ENCODE measurements at regions not wholly inside any gene's neighbourhood (a gene's known extent, or its start where the extent isn't known, plus 50 kb on each side); places are given as distances from the start of the nearest gene placed in this dataset.

GRCh38 chr3:106168962-106169750 is 300.3 kb upstream of the CBLB start:
- in situ Hi-C loops (cut with HindIII; ENCODE audit: low pct_ligation_motif_present, low sequenced_read_pairs) = no loop called here
- H3K4me3 ChIP-seq (ENCODE audit: low read depth, low read length) = no peak overlapping the region
- H3K27ac ChIP-seq = no peak overlapping the region
- no peak for TF ChIP-seq CTCF (IDR thresholded peaks at IDR 0.05; ENCODE audit: low read depth, low read length, missing control alignments)
- H3K27me3 ChIP-seq (replicated peaks) = no peaks in the 10 kb centered on the region
- DNase-seq = no peak
- no peaks in the 10 kb centered on the region for H3K36me3 ChIP-seq (replicated peaks)

- in situ Hi-C loops (cut with HindIII; ENCODE audit: low pct_ligation_motif_present, low sequenced_read_pairs) = no loop called here
- no peak overlapping the region for H3K27ac ChIP-seq
- no peaks in the 10 kb centered on the region for H3K36me3 ChIP-seq (replicated peaks)
- DNase-seq = no peak
- no peak for TF ChIP-seq CTCF (IDR thresholded peaks at IDR 0.05; ENCODE audit: low read depth, low read length, missing control alignments)
- no peak overlapping the region for H3K4me3 ChIP-seq (ENCODE audit: low read depth, low read length)
- H3K27me3 ChIP-seq (replicated peaks) = no peaks in the 10 kb centered on the region
Observed at GRCh38 chr3:106170636-106171035, 301.8 kb upstream of the CBLB start.

GRCh38 chr3:106172101-106172500 is 303.3 kb upstream of the CBLB start:
- in situ Hi-C loops (cut with HindIII; ENCODE audit: low pct_ligation_motif_present, low sequenced_read_pairs) = no loop called here
- H3K27ac ChIP-seq = no peak overlapping the region
- no peaks in the 10 kb centered on the region for H3K27me3 ChIP-seq (replicated peaks)
- H3K4me3 ChIP-seq (ENCODE audit: low read depth, low read length) = no peak overlapping the region
- no peak for DNase-seq
- H3K36me3 ChIP-seq (replicated peaks) = no peaks in the 10 kb centered on the region
- no peak for TF ChIP-seq CTCF (IDR thresholded peaks at IDR 0.05; ENCODE audit: low read depth, low read length, missing control alignments)

- Histone ChIP-seq H3K4me3 (ENCODE audit: low read depth, low read length) (no peak overlapping the region), H3K27me3 (replicated peaks) (no peaks in the 10 kb centered on the region), H3K36me3 (replicated peaks) (no peaks in the 10 kb centered on the region), H3K27ac (no peak overlapping the region)
- TF ChIP-seq CTCF (IDR thresholded peaks at IDR 0.05; ENCODE audit: low read depth, low read length, missing control alignments) = no peak
- no peak for DNase-seq
- in situ Hi-C loops (cut with HindIII; ENCODE audit: low pct_ligation_motif_present, low sequenced_read_pairs) = no loop called here
Observed at GRCh38 chr3:106172780-106173179, 304.0 kb upstream of the CBLB start.

GRCh38 chr3:106175276-106175675 is 306.5 kb upstream of the CBLB start:
- DNase-seq = no peak
- no peak for TF ChIP-seq CTCF (IDR thresholded peaks at IDR 0.05; ENCODE audit: low read depth, low read length, missing control alignments)
- no peaks in the 10 kb centered on the region for H3K27me3 ChIP-seq (replicated peaks)
- H3K36me3 ChIP-seq (replicated peaks) = no peaks in the 10 kb centered on the region
- no peak overlapping the region for H3K4me3 ChIP-seq (ENCODE audit: low read depth, low read length)
- no peak overlapping the region for H3K27ac ChIP-seq
- in situ Hi-C loops (cut with HindIII; ENCODE audit: low pct_ligation_motif_present, low sequenced_read_pairs) = no loop called here

GRCh38 chr3:106176734-106177133 is 307.9 kb upstream of the CBLB start:
- no peak for DNase-seq
- H3K4me3 ChIP-seq (ENCODE audit: low read depth, low read length) = no peak overlapping the region
- no peak for TF ChIP-seq CTCF (IDR thresholded peaks at IDR 0.05; ENCODE audit: low read depth, low read length, missing control alignments)

More at GRCh38 chr3:106176734-106177133, 307.9 kb upstream of the CBLB start:
- H3K27me3 ChIP-seq (replicated peaks) = no peaks in the 10 kb centered on the region
- in situ Hi-C loops (cut with HindIII; ENCODE audit: low pct_ligation_motif_present, low sequenced_read_pairs) = no loop called here
- H3K27ac ChIP-seq = no peak overlapping the region
- H3K36me3 ChIP-seq (replicated peaks) = no peaks in the 10 kb centered on the region

Data from brain microvascular endothelial cell (primary cell).